Fibroblast of lung (primary cell): ENCODE measurements at regions not wholly inside any gene's neighbourhood (a gene's known extent, or its start where the extent isn't known, plus 50 kb on each side); places are given as distances from the start of the nearest gene placed in this dataset.

Source experiments
- EZH2 ChIP-seq: IDR thresholded peaks from 2 replicates; pipeline ENCODE4 v1.5.1; 2012; ENCODE audit warnings: low read length, control low read depth, mild to moderate bottlenecking; ENCODE audit errors: missing control alignments
- TF ChIP-seq, protein P1 (sequence below), 2 donors: IDR thresholded peaks in 1 of 2; conservative IDR thresholded peaks in 1 of 2; 1 replicate in 1 of 2; 2 replicates in 1 of 2; pipeline ENCODE4 v1.5.1; 2011 to 2012; ENCODE audit warnings: low read length in 2 of 2, control low read depth in 1 of 2, inconsistent platforms in 1 of 2, low read depth in 1 of 2, mild to moderate bottlenecking in 1 of 2

DNA sequence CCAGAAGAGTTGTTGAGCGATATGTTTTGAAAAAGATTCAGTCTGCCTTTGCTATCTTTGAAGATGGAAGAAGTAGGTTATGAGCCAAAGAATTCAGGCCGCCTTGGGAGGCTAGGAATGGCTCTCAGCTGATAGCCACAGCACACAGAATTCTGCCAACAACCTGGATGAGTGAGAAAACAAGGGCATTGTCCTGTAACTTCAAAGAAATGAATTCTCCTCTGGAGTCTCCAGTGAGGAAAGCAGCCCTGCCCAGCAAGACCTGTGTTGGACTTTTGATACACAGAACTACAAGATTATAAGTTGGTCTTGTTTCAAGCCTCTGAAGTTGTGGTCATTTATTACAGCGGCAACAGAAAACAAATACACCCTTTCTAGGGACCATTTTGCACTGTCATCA is 509.9 kb upstream of the ZNF608 start:
- TF ChIP-seq, protein P1, sequence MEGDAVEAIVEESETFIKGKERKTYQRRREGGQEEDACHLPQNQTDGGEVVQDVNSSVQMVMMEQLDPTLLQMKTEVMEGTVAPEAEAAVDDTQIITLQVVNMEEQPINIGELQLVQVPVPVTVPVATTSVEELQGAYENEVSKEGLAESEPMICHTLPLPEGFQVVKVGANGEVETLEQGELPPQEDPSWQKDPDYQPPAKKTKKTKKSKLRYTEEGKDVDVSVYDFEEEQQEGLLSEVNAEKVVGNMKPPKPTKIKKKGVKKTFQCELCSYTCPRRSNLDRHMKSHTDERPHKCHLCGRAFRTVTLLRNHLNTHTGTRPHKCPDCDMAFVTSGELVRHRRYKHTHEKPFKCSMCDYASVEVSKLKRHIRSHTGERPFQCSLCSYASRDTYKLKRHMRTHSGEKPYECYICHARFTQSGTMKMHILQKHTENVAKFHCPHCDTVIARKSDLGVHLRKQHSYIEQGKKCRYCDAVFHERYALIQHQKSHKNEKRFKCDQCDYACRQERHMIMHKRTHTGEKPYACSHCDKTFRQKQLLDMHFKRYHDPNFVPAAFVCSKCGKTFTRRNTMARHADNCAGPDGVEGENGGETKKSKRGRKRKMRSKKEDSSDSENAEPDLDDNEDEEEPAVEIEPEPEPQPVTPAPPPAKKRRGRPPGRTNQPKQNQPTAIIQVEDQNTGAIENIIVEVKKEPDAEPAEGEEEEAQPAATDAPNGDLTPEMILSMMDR (conservative IDR thresholded peaks at IDR 0.05 in 1 of 2, IDR thresholded peaks at IDR 0.05 in 1 of 2; ENCODE audit: low read depth in 1 of 2, low read length in 2 of 2): no peak
- TF ChIP-seq EZH2: no peak
